ENCODE measurements at regions not wholly inside any gene's neighbourhood (a gene's known extent, or its start where the extent isn't known, plus 50 kb on each side); places are given as distances from the start of the nearest gene placed in this dataset.

DNA sequence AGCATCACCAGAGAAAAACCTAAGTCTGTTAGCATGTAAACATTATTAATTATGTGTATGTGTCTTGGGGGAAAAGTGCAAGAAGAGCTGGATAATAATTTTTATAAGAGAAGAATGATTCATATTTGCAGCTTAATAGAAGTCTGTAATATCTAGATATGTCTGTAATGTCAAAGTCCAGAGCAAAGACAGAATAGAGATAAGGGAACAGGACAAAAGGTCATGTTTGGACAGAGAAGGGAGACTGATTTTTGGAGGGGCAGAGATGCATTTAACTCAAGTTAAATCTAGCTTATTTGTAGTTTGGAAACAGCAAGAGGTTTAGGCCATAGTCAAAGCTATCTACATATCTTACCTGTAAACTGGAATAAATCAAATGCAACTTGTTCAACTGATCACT, 61.2 kb downstream of the MAGED1 start:
- Mint-ChIP-seq H3K4me3 (no peak overlapping the region), H3K4me1 (ENCODE audit: low read depth) (no peaks in the 10 kb centered on the region), H3K27me3 (ENCODE audit: low read depth) (peaks cover 3% of the 10 kb centered on the region), H3K9me3 (no peaks in the 10 kb centered on the region), H3K27ac (no peak overlapping the region), H3K36me3 (ENCODE audit: low read depth) (no peaks in the 10 kb centered on the region)
- DNase-seq, result no peak
- intact Hi-C loops (cut with micrococcal nuclease), result no loop called here
- CTCF ChIA-PET, result no interaction called here

DNA sequence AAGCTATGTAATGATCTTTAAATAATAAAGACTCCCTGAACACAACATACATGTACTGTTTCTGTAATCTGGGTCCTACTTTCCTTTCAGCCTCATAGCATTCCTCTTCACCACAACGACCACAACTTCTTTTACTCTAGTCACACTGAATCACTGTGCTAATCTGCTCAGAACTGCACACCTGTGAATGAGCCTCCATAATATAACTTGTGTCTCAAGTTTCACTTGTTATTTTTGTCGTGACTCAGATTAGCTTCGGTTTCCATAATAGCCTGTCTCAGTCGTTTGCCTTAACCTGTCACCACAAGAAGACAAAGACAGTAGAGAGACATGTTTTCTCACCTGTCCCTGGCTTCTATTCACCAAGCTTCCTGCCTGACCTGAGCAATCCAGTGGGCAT, 61.8 kb downstream of the MAGED1 start:
- no peaks in the 10 kb centered on the region for H3K36me3 Mint-ChIP-seq (ENCODE audit: low read depth)
- peaks cover 3% of the 10 kb centered on the region for H3K27me3 Mint-ChIP-seq (ENCODE audit: low read depth)
- H3K27ac Mint-ChIP-seq, result no peak overlapping the region
- H3K4me3 Mint-ChIP-seq, result no peak overlapping the region
- CTCF ChIA-PET, result interaction anchor here (0.8 kb wide), 1 partner anchor 55 kb away, joined by 3 read pairs; no protein-coding TSS in a partner anchor
- no peaks in the 10 kb centered on the region for H3K4me1 Mint-ChIP-seq (ENCODE audit: low read depth)
- intact Hi-C loops (cut with micrococcal nuclease), result no loop called here
- DNase-seq, result no peak
- H3K9me3 Mint-ChIP-seq, result no peaks in the 10 kb centered on the region

DNA sequence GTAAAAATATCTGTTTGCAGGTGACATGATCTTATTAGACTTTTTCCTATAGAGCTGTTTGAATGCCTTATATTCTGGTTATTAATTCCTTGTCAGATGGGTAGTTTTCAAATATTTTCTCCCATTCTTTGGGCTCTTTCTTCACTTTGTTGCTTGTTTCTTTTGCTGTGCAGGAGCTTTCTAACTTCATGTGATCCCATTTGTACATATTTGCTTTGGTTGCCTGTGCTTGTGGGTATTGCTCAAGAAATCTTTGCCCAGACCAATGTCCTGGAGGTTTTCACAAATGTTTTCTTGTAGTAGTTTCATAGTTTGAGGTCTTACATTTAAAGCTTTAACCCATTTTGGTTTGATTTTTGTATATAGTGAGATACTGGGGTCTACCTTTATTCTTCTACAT, 63.0 kb downstream of the MAGED1 start:
- no peaks in the 10 kb centered on the region for H3K36me3 Mint-ChIP-seq (ENCODE audit: low read depth)
- CTCF ChIA-PET, result no interaction called here
- DNase-seq, result no peak
- intact Hi-C loops (cut with micrococcal nuclease), result no loop called here
- H3K4me1 Mint-ChIP-seq (ENCODE audit: low read depth), result no peaks in the 10 kb centered on the region
- no peak overlapping the region for H3K4me3 Mint-ChIP-seq
- H3K27ac Mint-ChIP-seq, result no peak overlapping the region
- no peaks in the 10 kb centered on the region for H3K9me3 Mint-ChIP-seq
- H3K27me3 Mint-ChIP-seq (ENCODE audit: low read depth), result peaks cover 3% of the 10 kb centered on the region

DNA sequence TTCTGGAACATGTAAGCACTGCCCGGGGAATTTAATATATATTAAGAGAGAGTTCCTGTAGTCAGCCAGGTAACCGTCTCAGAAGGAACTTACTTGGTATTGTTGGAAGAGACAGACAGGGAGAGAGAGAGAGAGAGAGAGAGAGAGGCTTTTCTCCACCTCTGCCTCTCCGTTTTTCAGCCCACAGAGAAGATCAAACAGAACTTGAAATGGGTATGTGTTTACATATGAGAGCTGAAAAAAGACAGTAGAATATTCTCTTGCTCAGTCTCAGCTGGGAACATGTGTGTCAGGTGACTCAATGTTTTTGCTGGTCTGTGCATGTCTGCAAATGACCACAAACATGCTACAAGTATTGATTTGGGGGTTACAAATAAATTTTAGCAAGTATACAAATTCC, 81.9 kb downstream of the MAGED1 start:
- CTCF ChIA-PET, result no interaction called here
- intact Hi-C loops (cut with micrococcal nuclease), result no loop called here
- Mint-ChIP-seq H3K27ac (no peak overlapping the region), H3K9me3 (no peaks in the 10 kb centered on the region), H3K4me3 (no peak overlapping the region), H3K27me3 (ENCODE audit: low read depth) (no peaks in the 10 kb centered on the region), H3K36me3 (ENCODE audit: low read depth) (no peaks in the 10 kb centered on the region), H3K4me1 (ENCODE audit: low read depth) (no peaks in the 10 kb centered on the region)
- no peak for DNase-seq

DNA sequence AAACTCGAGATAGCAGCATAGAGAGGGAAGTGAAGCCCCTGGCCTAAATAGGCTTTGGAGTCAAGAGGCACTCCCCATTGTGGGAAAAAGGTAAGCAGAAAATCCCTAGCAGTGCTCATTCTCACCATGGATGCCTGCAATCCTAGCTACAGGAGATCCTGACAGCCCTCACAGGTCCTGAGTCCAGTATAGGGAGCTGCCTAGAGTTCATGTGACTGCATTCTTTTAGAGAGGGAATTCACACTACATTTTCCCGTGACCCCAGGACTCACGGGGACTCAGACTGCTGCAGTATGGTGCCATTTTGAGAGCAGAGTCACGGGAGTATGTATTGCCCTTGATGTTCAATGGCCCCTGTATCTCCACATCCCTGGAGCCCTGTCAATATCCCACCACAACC, 82.4 kb downstream of the MAGED1 start:
- Mint-ChIP-seq H3K4me3 (no peak overlapping the region), H3K9me3 (no peaks in the 10 kb centered on the region), H3K27me3 (ENCODE audit: low read depth) (no peaks in the 10 kb centered on the region), H3K27ac (no peak overlapping the region), H3K4me1 (ENCODE audit: low read depth) (no peaks in the 10 kb centered on the region), H3K36me3 (ENCODE audit: low read depth) (no peaks in the 10 kb centered on the region)
- intact Hi-C loops (cut with micrococcal nuclease), result no loop called here
- CTCF ChIA-PET, result no interaction called here
- no peak for DNase-seq

DNA sequence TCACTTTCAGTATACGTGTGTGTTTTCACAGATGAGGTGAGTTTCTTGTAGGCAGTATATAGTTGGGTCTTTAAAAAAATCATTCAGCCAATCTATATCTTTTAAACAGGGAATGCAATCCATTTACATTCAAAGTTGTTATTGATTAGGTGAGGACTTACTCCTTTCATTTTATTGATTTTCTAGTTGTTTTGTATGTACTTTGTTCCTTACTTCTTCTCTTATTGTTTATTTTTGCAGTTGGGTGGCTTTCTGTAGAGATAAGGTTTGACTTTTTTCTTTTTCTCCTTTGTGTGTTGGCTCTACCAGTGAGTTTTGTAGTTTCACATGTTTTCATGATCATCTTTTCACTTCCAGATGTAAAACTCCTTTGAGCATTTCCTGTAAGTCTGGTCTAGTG, 83.1 kb downstream of the MAGED1 start:
- DNase-seq, result no peak
- Mint-ChIP-seq H3K4me1 (ENCODE audit: low read depth) (no peaks in the 10 kb centered on the region), H3K9me3 (no peaks in the 10 kb centered on the region), H3K27me3 (ENCODE audit: low read depth) (no peaks in the 10 kb centered on the region), H3K4me3 (no peak overlapping the region), H3K36me3 (ENCODE audit: low read depth) (no peaks in the 10 kb centered on the region), H3K27ac (no peak overlapping the region)
- intact Hi-C loops (cut with micrococcal nuclease), result no loop called here
- CTCF ChIA-PET, result no interaction called here

All from activated naive CD4-positive, alpha-beta T cell treated with anti-CD3 and anti-CD28 coated beads for 36 hours (primary cell).